ENCODE measurements at regions not wholly inside any gene's neighbourhood (a gene's known extent, or its start where the extent isn't known, plus 50 kb on each side); places are given as distances from the start of the nearest gene placed in this dataset.

DNA sequence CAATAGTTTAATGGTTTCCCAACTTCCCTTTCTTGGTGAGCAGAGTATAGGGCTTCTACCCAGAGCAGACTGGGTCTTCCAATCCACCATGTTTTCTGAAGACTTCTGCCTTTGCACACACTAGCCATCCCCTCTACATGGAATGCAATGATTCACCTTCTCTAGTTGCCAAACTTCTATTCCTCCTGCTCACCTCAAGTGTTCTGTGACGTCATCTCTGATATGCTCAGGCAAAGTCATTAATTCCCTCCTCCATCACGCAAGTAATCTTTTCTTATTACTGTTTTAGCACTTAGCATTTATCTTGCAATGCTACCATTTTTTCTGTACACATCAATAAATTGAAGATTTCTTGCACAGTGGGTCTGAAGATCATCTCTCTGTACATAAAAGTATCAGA is 174.2 kb downstream of the RBM26 start:
- no peaks in the 10 kb centered on the region for H3K27me3 ChIP-seq (ENCODE audit: insufficient read depth, low read depth, low read length)
- H4K20me1 ChIP-seq (ENCODE audit: insufficient read depth): no peaks in the 10 kb centered on the region
- H3K27ac ChIP-seq (ENCODE audit: low read length): no peak overlapping the region
- no peak overlapping the region for H3K4me2 ChIP-seq (ENCODE audit: low read length)
- H3K4me3 ChIP-seq (ENCODE audit: low read length): no peak overlapping the region
- H3K36me3 ChIP-seq (ENCODE audit: insufficient read depth, low read length): no peaks in the 10 kb centered on the region
- H2AFZ ChIP-seq (ENCODE audit: low read depth, low read length): no peak overlapping the region
- H3K9ac ChIP-seq (ENCODE audit: low read length): no peak overlapping the region
- TF ChIP-seq, protein P1, sequence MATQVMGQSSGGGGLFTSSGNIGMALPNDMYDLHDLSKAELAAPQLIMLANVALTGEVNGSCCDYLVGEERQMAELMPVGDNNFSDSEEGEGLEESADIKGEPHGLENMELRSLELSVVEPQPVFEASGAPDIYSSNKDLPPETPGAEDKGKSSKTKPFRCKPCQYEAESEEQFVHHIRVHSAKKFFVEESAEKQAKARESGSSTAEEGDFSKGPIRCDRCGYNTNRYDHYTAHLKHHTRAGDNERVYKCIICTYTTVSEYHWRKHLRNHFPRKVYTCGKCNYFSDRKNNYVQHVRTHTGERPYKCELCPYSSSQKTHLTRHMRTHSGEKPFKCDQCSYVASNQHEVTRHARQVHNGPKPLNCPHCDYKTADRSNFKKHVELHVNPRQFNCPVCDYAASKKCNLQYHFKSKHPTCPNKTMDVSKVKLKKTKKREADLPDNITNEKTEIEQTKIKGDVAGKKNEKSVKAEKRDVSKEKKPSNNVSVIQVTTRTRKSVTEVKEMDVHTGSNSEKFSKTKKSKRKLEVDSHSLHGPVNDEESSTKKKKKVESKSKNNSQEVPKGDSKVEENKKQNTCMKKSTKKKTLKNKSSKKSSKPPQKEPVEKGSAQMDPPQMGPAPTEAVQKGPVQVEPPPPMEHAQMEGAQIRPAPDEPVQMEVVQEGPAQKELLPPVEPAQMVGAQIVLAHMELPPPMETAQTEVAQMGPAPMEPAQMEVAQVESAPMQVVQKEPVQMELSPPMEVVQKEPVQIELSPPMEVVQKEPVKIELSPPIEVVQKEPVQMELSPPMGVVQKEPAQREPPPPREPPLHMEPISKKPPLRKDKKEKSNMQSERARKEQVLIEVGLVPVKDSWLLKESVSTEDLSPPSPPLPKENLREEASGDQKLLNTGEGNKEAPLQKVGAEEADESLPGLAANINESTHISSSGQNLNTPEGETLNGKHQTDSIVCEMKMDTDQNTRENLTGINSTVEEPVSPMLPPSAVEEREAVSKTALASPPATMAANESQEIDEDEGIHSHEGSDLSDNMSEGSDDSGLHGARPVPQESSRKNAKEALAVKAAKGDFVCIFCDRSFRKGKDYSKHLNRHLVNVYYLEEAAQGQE (IDR thresholded peaks at IDR 0.05; ENCODE audit: borderline replicate concordance): no peak
- TF ChIP-seq EP300 (conservative IDR thresholded peaks at IDR 0.05; ENCODE audit: poor library complexity, severe bottlenecking): no peak
- TF ChIP-seq RAD21 (conservative IDR thresholded peaks at IDR 0.05): no peak
- TF ChIP-seq, protein P2, sequence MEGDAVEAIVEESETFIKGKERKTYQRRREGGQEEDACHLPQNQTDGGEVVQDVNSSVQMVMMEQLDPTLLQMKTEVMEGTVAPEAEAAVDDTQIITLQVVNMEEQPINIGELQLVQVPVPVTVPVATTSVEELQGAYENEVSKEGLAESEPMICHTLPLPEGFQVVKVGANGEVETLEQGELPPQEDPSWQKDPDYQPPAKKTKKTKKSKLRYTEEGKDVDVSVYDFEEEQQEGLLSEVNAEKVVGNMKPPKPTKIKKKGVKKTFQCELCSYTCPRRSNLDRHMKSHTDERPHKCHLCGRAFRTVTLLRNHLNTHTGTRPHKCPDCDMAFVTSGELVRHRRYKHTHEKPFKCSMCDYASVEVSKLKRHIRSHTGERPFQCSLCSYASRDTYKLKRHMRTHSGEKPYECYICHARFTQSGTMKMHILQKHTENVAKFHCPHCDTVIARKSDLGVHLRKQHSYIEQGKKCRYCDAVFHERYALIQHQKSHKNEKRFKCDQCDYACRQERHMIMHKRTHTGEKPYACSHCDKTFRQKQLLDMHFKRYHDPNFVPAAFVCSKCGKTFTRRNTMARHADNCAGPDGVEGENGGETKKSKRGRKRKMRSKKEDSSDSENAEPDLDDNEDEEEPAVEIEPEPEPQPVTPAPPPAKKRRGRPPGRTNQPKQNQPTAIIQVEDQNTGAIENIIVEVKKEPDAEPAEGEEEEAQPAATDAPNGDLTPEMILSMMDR (IDR thresholded peaks at IDR 0.05; ENCODE audit: poor library complexity, severe bottlenecking): no peak
- TF ChIP-seq POLR2AphosphoS5 (IDR thresholded peaks at IDR 0.05): no peak
- no peak for TF ChIP-seq EZH2 (IDR thresholded peaks at IDR 0.05; ENCODE audit: borderline replicate concordance, insufficient read depth, low read length, poor library complexity, severe bottlenecking)
- no peak for TF ChIP-seq MXI1 (conservative IDR thresholded peaks at IDR 0.05; ENCODE audit: poor library complexity, severe bottlenecking)
- no peak for TF ChIP-seq TAF1 (IDR thresholded peaks at IDR 0.05; ENCODE audit: low read depth)
- no peak for TF ChIP-seq SMC3 (conservative IDR thresholded peaks at IDR 0.05; ENCODE audit: poor library complexity)
- H3K9me3 ChIP-seq (ENCODE audit: low read length): no peaks in the 10 kb centered on the region
- no peaks in the 10 kb centered on the region for H3K79me2 ChIP-seq (replicated peaks; ENCODE audit: insufficient read depth, low read length)
- no peaks in the 10 kb centered on the region for H3K9me2 ChIP-seq (ENCODE audit: insufficient read depth, low read length)
- no peaks in the 10 kb centered on the region for H3F3A ChIP-seq (ENCODE audit: insufficient read depth, low read length, poor library complexity, severe bottlenecking)

DNA sequence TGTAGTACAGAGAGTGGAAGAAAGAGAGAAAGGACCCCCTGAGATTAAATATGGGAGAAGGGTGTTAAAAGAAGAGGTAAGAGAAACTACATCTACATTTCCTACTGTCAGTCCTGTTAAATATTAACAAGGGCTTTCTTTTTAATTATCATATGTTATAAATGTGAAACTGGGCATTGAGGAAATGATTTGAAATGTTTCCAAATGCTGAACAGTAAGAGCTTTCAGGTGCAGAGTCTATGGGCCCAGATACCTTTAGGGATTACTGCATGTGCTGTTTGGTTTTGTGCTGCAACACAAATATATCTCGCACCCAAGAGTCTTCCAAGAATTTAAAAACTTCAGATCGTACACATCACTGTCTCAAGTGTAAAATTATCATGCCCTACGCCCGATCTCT is 176.3 kb downstream of the RBM26 start:
- H3K9ac ChIP-seq (ENCODE audit: low read length): no peak overlapping the region
- H3K9me2 ChIP-seq (ENCODE audit: insufficient read depth, low read length): no peaks in the 10 kb centered on the region
- no peaks in the 10 kb centered on the region for H3K27me3 ChIP-seq (ENCODE audit: insufficient read depth, low read depth, low read length)
- H3K36me3 ChIP-seq (ENCODE audit: insufficient read depth, low read length): no peaks in the 10 kb centered on the region
- TF ChIP-seq RAD21 (conservative IDR thresholded peaks at IDR 0.05): no peak
- TF ChIP-seq EZH2 (IDR thresholded peaks at IDR 0.05; ENCODE audit: borderline replicate concordance, insufficient read depth, low read length, poor library complexity, severe bottlenecking): no peak
- no peak for TF ChIP-seq MXI1 (conservative IDR thresholded peaks at IDR 0.05; ENCODE audit: poor library complexity, severe bottlenecking)
- TF ChIP-seq, protein P2 (IDR thresholded peaks at IDR 0.05; ENCODE audit: poor library complexity, severe bottlenecking): no peak
- TF ChIP-seq TAF1 (IDR thresholded peaks at IDR 0.05; ENCODE audit: low read depth): no peak
- TF ChIP-seq, protein P1 (IDR thresholded peaks at IDR 0.05; ENCODE audit: borderline replicate concordance): no peak
- TF ChIP-seq POLR2AphosphoS5 (IDR thresholded peaks at IDR 0.05): no peak
- TF ChIP-seq EP300 (conservative IDR thresholded peaks at IDR 0.05; ENCODE audit: poor library complexity, severe bottlenecking): no peak
- TF ChIP-seq SMC3 (conservative IDR thresholded peaks at IDR 0.05; ENCODE audit: poor library complexity): no peak
- H3K9me3 ChIP-seq (ENCODE audit: low read length): no peaks in the 10 kb centered on the region
- no peak overlapping the region for H3K4me3 ChIP-seq (ENCODE audit: low read length)
- no peak overlapping the region for H3K27ac ChIP-seq (ENCODE audit: low read length)
- H3K79me2 ChIP-seq (replicated peaks; ENCODE audit: insufficient read depth, low read length): no peaks in the 10 kb centered on the region
- H2AFZ ChIP-seq (ENCODE audit: low read depth, low read length): no peak overlapping the region
- no peaks in the 10 kb centered on the region for H4K20me1 ChIP-seq (ENCODE audit: insufficient read depth)
- no peaks in the 10 kb centered on the region for H3F3A ChIP-seq (ENCODE audit: insufficient read depth, low read length, poor library complexity, severe bottlenecking)
- H3K4me2 ChIP-seq (ENCODE audit: low read length): no peak overlapping the region
